GM12873 (cell line): ENCODE measurements at regions not wholly inside any gene's neighbourhood (a gene's known extent, or its start where the extent isn't known, plus 50 kb on each side); places are given as distances from the start of the nearest gene placed in this dataset.

ENCODE experiments used
- CTCF ChIP-seq: IDR thresholded peaks from 2 replicates; pipeline ENCODE4 v1.5.1; 2012; ENCODE audit warnings: low read depth, mild to moderate bottlenecking, moderate library complexity, low read length, control low read depth; ENCODE audit not compliant: insufficient read depth; ENCODE audit errors: missing control alignments

- TF ChIP-seq CTCF: no peak
These were observed 372.7 kb upstream of the CNR1 start for GRCh38 chr6:88538840-88539239.

- TF ChIP-seq CTCF: no peak
These were observed 372.1 kb upstream of the CNR1 start for GRCh38 chr6:88538130-88538706.

- TF ChIP-seq CTCF: no peak
These were observed 370.0 kb upstream of the CNR1 start for GRCh38 chr6:88536071-88536625.

- TF ChIP-seq CTCF: no peak
These were observed 369.2 kb upstream of the CNR1 start for GRCh38 chr6:88535306-88535705.

- TF ChIP-seq CTCF: no peak
These were observed 366.2 kb upstream of the CNR1 start for GRCh38 chr6:88532241-88532860.

GRCh38 chr6:88529726-88530125, 363.6 kb upstream of the CNR1 start:
- TF ChIP-seq CTCF: no peak

GRCh38 chr6:88520445-88520844, 354.3 kb upstream of the CNR1 start:
- no peak for TF ChIP-seq CTCF

- TF ChIP-seq CTCF: no peak
These were observed 353.8 kb upstream of the CNR1 start for GRCh38 chr6:88520017-88520338.
